NT2/D1 (cell line): ENCODE measurements at regions not wholly inside any gene's neighbourhood (a gene's known extent, or its start where the extent isn't known, plus 50 kb on each side); places are given as distances from the start of the nearest gene placed in this dataset.

ENCODE experiments used
- DNase-seq: peaks from one replicate; pipeline ENCODE4 v3.0.0-alpha.2; 2011; ENCODE audit warnings: low read depth, low spot score
- H3K27me3 ChIP-seq: 2 replicates; pipeline ENCODE4 v1.6.0; 2011; ENCODE audit warnings: mild to moderate bottlenecking; ENCODE audit not compliant: insufficient read length, insufficient read depth
- H3K36me3 ChIP-seq: 2 replicates; pipeline ENCODE4 v1.6.1; 2011; ENCODE audit warnings: mild to moderate bottlenecking, low read length, mixed read lengths; ENCODE audit not compliant: insufficient read depth, insufficient read length
- H3K4me1 ChIP-seq: 2 replicates; pipeline ENCODE4 v1.5.1; 2011; ENCODE audit not compliant: insufficient read depth, insufficient read length
- H3K4me3 ChIP-seq: 2 replicates; pipeline ENCODE4 v1.5.1; 2011; ENCODE audit warnings: low read depth; ENCODE audit not compliant: insufficient read length
- H3K9ac ChIP-seq: 2 replicates; pipeline ENCODE4 v1.6.0; 2011; ENCODE audit warnings: low read depth; ENCODE audit not compliant: insufficient read length
- H3K9me3 ChIP-seq: 2 replicates; pipeline ENCODE4 v1.5.1; 2011; ENCODE audit warnings: mild to moderate bottlenecking, low read length; ENCODE audit not compliant: insufficient read depth
- SUZ12 ChIP-seq: IDR thresholded peaks from 2 replicates; pipeline ENCODE4 v1.6.1; 2011; ENCODE audit not compliant: insufficient read length, insufficient read depth; ENCODE audit errors: extremely low read depth
- YY1 ChIP-seq: IDR thresholded peaks from 2 replicates; pipeline ENCODE4 v1.6.1; 2011; ENCODE audit not compliant: insufficient read length, insufficient read depth
- ZNF274 ChIP-seq: IDR thresholded peaks from 2 replicates; pipeline ENCODE4 v1.6.1; 2011; ENCODE audit warnings: mild to moderate bottlenecking, low read depth, low read length

DNA sequence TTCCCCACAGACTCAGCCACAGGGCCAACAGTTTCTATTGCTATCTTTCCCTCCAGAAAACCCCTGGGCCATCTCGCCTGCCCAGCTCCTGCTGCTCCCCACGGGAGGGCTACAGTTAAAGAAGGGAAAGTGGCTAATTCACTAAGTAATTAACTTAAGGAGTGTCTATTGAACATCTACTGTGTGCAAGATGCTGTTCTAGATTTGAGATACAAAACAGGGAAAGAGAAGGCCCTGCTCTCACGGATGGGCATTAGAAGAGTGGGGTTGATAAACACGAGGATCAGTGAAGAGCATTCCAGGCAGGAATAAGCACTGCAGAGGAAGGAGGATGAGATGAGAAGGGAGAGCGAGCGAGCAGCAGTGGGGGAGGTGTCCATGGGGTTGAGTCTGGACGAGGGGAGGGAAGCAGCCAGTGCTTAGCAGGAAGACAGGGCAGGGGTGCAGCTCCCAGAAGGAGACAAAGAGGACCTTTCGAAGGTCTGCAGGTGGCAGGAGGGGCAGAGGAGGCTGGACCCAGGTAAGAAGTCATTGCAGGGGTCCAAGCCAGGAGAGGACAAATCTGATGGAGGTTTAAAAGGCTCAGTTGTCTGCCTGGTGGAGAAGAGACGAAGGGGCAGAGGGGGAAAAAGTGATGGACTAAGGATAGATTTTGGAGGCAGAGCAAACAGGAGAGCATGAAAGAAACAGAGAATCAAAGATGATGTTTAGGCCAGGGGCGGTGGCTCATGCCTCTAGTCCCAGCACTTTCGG lies 64.7 kb downstream of the KLF15 start:
- Histone ChIP-seq H3K36me3 (no peaks in the 10 kb centered on the region), H3K9me3 (no peaks in the 10 kb centered on the region), H3K4me1 (peaks cover 7% of the 10 kb centered on the region), H3K27me3 (peaks cover 15% of the 10 kb centered on the region), H3K4me3 (no peak overlapping the region), H3K9ac (no peak overlapping the region)
- TF ChIP-seq YY1 (no peak), ZNF274 (no peak), SUZ12 (no peak)
- DNase-seq = no peak

DNA sequence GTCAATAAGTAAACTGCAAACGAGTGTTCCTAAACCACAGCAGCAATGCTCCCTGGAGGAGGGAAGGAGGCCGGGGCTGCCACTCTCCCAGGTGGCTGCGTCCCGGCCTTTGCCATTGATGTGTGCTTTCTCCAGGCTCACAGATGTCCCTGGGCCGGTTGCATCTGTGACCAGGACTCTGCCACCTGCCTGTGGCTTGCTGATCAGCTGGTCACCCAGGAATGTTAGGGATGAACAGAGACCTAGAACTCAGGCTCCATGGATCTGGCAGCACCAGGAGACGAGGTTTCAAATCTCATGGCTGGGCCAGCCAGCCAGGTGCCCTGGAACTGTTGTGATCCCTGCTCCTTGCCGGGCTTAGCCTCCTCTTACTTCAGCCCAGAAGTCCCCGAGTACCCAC lies 65.7 kb downstream of the KLF15 start:
- no peak for DNase-seq
- Histone ChIP-seq H3K4me3 (no peak overlapping the region), H3K36me3 (no peaks in the 10 kb centered on the region), H3K27me3 (peaks cover 16% of the 10 kb centered on the region), H3K4me1 (peaks cover 7% of the 10 kb centered on the region), H3K9ac (no peak overlapping the region), H3K9me3 (no peaks in the 10 kb centered on the region)
- TF ChIP-seq SUZ12 (no peak), ZNF274 (no peak), YY1 (no peak)

DNA sequence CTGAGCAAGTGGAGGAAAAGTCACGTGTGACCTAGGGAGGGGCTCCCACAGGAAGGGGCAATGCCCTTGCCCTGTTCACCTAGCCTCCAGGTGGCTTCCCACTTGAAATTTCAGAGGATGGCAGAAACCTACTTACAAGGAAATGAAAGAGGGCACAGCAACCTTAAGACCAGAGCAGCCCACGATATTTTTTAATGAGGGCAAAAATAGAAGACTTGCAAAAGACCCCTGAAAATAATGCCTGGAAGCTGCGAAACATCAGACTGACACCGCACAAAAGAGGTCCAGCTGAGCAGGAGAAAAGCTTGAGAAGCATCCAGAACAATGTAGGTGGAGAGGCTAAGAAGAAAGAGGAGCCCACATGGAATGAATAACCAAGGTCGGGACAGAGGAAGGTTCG lies 66.1 kb downstream of the KLF15 start:
- Histone ChIP-seq H3K4me3 (no peak overlapping the region), H3K36me3 (no peaks in the 10 kb centered on the region), H3K4me1 (peaks cover 7% of the 10 kb centered on the region), H3K9ac (no peak overlapping the region), H3K27me3 (peaks cover 16% of the 10 kb centered on the region), H3K9me3 (no peaks in the 10 kb centered on the region)
- TF ChIP-seq SUZ12 (no peak), YY1 (no peak), ZNF274 (no peak)
- no peak for DNase-seq

DNA sequence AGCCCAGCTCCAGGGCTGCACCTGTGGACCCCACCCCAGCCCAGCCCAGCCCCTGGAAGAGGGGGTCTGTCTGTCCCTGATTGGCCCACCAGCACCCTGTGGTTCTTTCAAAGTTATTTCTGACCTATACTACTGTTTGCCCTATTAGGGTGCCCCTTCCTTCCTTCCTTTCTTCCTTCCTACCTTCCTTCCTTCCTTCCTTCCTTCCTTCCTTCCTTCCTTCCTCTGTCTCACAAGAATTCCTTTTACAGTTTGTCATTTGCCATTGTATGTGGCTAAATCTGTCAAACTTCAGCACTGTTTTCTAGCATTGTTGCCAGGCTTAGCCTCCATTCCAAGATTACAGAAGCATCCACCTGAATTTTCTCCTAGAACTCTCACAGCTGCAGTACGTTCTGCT lies 66.9 kb downstream of the KLF15 start:
- Histone ChIP-seq H3K4me1 (peaks cover 7% of the 10 kb centered on the region), H3K27me3 (peaks cover 16% of the 10 kb centered on the region), H3K4me3 (no peak overlapping the region), H3K9ac (no peak overlapping the region), H3K36me3 (no peaks in the 10 kb centered on the region), H3K9me3 (no peaks in the 10 kb centered on the region)
- no peak for DNase-seq
- TF ChIP-seq SUZ12 (no peak), ZNF274 (no peak), YY1 (no peak)

DNA sequence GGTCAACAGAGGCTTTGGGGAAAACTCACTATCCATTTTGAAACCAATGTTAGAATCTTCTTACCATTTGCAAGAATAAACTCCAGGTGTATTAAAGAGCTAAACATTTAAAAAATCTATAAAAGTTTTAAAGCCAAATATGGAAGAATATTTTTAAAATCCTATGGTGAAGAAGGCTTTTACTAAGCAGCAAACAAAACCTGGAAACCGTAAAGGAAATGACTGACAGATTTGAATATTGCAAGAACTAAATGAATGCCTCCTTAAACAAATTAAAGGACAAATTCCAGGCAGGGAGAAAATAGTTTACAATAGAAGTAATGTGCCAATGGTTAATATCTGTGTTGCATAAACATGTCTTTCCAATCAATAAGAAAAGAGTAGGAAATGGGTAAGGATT lies 68.1 kb downstream of the KLF15 start:
- H3K27me3 ChIP-seq = peaks cover 16% of the 10 kb centered on the region
- H3K4me1 ChIP-seq = peaks cover 7% of the 10 kb centered on the region
- no peak overlapping the region for H3K4me3 ChIP-seq
- H3K9me3 ChIP-seq = no peaks in the 10 kb centered on the region
- no peak overlapping the region for H3K9ac ChIP-seq
- DNase-seq = no peak
- TF ChIP-seq YY1 = no peak
- no peak for TF ChIP-seq SUZ12
- no peak for TF ChIP-seq ZNF274
- H3K36me3 ChIP-seq = no peaks in the 10 kb centered on the region

DNA sequence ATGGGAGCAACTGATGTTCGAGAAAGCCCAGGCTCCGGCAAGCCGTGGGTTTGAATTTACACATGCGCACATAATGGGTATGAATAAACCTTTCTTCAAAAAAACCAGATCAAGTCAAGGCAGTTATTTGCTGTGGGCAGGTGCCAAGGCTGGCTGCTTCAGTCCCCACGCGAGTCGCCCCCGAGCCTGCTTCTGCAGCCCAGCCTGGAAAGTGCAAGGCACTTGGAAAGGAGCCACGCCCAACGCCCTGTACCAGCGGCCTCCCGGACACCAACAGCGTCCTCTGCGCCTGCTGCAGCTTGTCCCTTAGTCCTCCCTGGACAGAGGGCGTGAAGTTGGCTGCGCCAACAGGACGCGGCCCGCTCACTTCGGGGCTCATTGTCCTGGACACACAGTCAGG lies 68.9 kb downstream of the KLF15 start:
- H3K36me3 ChIP-seq = no peaks in the 10 kb centered on the region
- peaks cover 16% of the 10 kb centered on the region for H3K27me3 ChIP-seq
- DNase-seq = no peak
- no peak overlapping the region for H3K4me3 ChIP-seq
- H3K4me1 ChIP-seq = peaks cover 7% of the 10 kb centered on the region
- H3K9ac ChIP-seq = no peak overlapping the region
- TF ChIP-seq YY1 (no peak), SUZ12 (no peak)
- H3K9me3 ChIP-seq = no peaks in the 10 kb centered on the region

DNA sequence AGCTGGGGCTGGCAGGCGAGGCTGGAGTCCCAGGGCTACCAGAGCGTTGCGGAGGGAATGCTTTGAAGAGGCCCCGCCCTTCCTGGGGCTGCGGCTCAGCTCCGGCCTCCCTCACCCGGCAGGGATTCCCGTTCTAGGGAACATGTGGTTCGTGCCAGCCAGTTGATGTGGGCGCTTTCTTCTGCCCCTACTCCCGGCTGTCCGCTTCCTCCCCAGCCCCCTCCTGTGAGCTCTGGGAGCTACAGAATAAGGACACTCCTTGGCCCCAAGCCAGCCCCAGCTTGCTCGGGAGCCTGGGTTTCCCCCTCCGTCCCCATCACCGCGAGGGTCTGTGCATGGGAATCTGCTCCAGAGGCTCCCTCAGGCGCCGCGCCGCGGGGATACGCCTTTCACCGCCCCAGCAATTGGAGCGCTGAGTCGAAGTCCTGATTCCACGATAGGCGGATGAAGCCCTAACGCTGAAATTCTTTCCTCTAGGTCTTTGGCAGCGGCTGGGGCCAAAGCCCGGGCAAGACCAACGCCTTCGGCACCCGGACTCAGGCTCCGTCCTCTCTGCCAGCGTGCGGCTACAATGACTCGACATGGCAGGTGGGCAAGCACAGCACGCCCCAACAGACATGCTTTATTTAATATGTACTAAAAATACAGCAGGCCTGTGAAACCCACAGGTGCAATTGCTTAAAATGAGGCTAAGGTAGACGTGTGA lies 69.5 kb downstream of the KLF15 start:
- peak; percentile 49 for DNase-seq

More for the DNA sequence above, 69.5 kb downstream of the KLF15 start:
- H3K4me1 ChIP-seq = peaks cover 7% of the 10 kb centered on the region
- H3K4me3 ChIP-seq = peak overlapping the region; percentile 25
- no peaks in the 10 kb centered on the region for H3K36me3 ChIP-seq
- peaks cover 2% of the 10 kb centered on the region; the same call in 1 of the 2 replicates for H3K9me3 ChIP-seq
- H3K9ac ChIP-seq = peak overlapping the region; percentile 76
- H3K27me3 ChIP-seq = peaks cover 16% of the 10 kb centered on the region
- TF ChIP-seq SUZ12 = no peak
- no peak for TF ChIP-seq ZNF274
